ENCODE measurements at regions not wholly inside any gene's neighbourhood (a gene's known extent, or its start where the extent isn't known, plus 50 kb on each side); places are given as distances from the start of the nearest gene placed in this dataset.

GRCh38 chr22:26847816-26848215 is 190.4 kb downstream of the MIAT start:
- no peaks in the 10 kb centered on the region for H3K4me1 ChIP-seq (ENCODE audit: control insufficient read depth, extremely low read depth, insufficient read depth, low read length)
- DNase-seq (ENCODE audit: low read depth, low spot score) (no peak), FAIRE-seq (no peak)
- H3K9ac ChIP-seq (ENCODE audit: control insufficient read depth, extremely low read depth, insufficient read depth, low read length): no peak overlapping the region
- dilution Hi-C loops (cut with MboI; ENCODE audit: extremely low pct_ligation_motif_present, low sequenced_read_pairs): no loop called here
- no peaks in the 10 kb centered on the region for H4K20me1 ChIP-seq (ENCODE audit: control insufficient read depth, extremely low read depth, insufficient read depth, low read length)
- H2AFZ ChIP-seq (ENCODE audit: control insufficient read depth, low read length): no peak overlapping the region
- no peaks in the 10 kb centered on the region for H3K9me1 ChIP-seq (ENCODE audit: control insufficient read depth, extremely low read depth, insufficient read depth, low read length)
- no peak overlapping the region for H3K27ac ChIP-seq (ENCODE audit: control insufficient read depth, insufficient read depth, low read length)
- H3K4me2 ChIP-seq (ENCODE audit: control insufficient read depth, extremely low read depth, insufficient read depth, low read depth, low read length): no peak overlapping the region
- no peak for TF ChIP-seq EZH2 (IDR thresholded peaks at IDR 0.05; ENCODE audit: low read length)
- no peak for TF ChIP-seq CTCF (optimal IDR thresholded peaks at IDR 0.05 in 1 of 3, IDR thresholded peaks at IDR 0.05 in 1 of 3, conservative IDR thresholded peaks at IDR 0.05 in 1 of 3; ENCODE audit: extremely low read depth in 1 of 3, insufficient read depth in 2 of 3, low read length in 3 of 3)
- H3K27me3 ChIP-seq (ENCODE audit: control insufficient read depth, extremely low read depth, insufficient read depth, low read length): peaks cover 2% of the 10 kb centered on the region
- no peaks in the 10 kb centered on the region for H3K9me3 ChIP-seq (ENCODE audit: control insufficient read depth, low read depth, low read length)
- no peaks in the 10 kb centered on the region for H3K79me2 ChIP-seq (ENCODE audit: control insufficient read depth, insufficient read depth, low read length)
- no peak overlapping the region for H3K4me3 ChIP-seq (ENCODE audit: control insufficient read depth in 2 of 3, extremely low read depth in 1 of 3, insufficient read depth in 2 of 3, low read depth in 1 of 3, low read length in 3 of 3)
- no peaks in the 10 kb centered on the region for H3K36me3 ChIP-seq (ENCODE audit: control insufficient read depth in 2 of 2, extremely low read depth in 1 of 2, insufficient read depth in 2 of 2, low read length in 2 of 2)

GRCh38 chr22:26848244-26848920 is 191.0 kb downstream of the MIAT start:
- Histone ChIP-seq H3K27me3 (ENCODE audit: control insufficient read depth, extremely low read depth, insufficient read depth, low read length) (peaks cover 2% of the 10 kb centered on the region), H3K79me2 (ENCODE audit: control insufficient read depth, insufficient read depth, low read length) (no peaks in the 10 kb centered on the region), H3K36me3 (ENCODE audit: control insufficient read depth in 2 of 2, extremely low read depth in 1 of 2, insufficient read depth in 2 of 2, low read length in 2 of 2) (no peaks in the 10 kb centered on the region), H3K4me2 (ENCODE audit: control insufficient read depth, extremely low read depth, insufficient read depth, low read depth, low read length) (no peak overlapping the region), H2AFZ (ENCODE audit: control insufficient read depth, low read length) (no peak overlapping the region), H3K27ac (ENCODE audit: control insufficient read depth, insufficient read depth, low read length) (no peak overlapping the region), H3K4me3 (ENCODE audit: control insufficient read depth in 2 of 3, extremely low read depth in 1 of 3, insufficient read depth in 2 of 3, low read depth in 1 of 3, low read length in 3 of 3) (no peak overlapping the region), H3K9me3 (ENCODE audit: control insufficient read depth, low read depth, low read length) (no peaks in the 10 kb centered on the region), H3K9ac (ENCODE audit: control insufficient read depth, extremely low read depth, insufficient read depth, low read length) (no peak overlapping the region), H3K4me1 (ENCODE audit: control insufficient read depth, extremely low read depth, insufficient read depth, low read length) (no peaks in the 10 kb centered on the region), H4K20me1 (ENCODE audit: control insufficient read depth, extremely low read depth, insufficient read depth, low read length) (no peaks in the 10 kb centered on the region), H3K9me1 (ENCODE audit: control insufficient read depth, extremely low read depth, insufficient read depth, low read length) (no peaks in the 10 kb centered on the region)
- DNase-seq (ENCODE audit: low read depth, low spot score) (no peak), FAIRE-seq (no peak)
- dilution Hi-C loops (cut with MboI; ENCODE audit: extremely low pct_ligation_motif_present, low sequenced_read_pairs): no loop called here
- TF ChIP-seq EZH2 (IDR thresholded peaks at IDR 0.05; ENCODE audit: low read length) (no peak), CTCF (optimal IDR thresholded peaks at IDR 0.05 in 1 of 3, IDR thresholded peaks at IDR 0.05 in 1 of 3, conservative IDR thresholded peaks at IDR 0.05 in 1 of 3; ENCODE audit: extremely low read depth in 1 of 3, insufficient read depth in 2 of 3, low read length in 3 of 3) (no peak)

All from keratinocyte (primary cell).